ENCODE measurements at regions not wholly inside any gene's neighbourhood (a gene's known extent, or its start where the extent isn't known, plus 50 kb on each side); places are given as distances from the start of the nearest gene placed in this dataset.
"Not testable (repeated sequence)": the region's sequence is repeated elsewhere in the genome, so short reads cannot be mapped to it uniquely, and the experiment has no call there.

DNA sequence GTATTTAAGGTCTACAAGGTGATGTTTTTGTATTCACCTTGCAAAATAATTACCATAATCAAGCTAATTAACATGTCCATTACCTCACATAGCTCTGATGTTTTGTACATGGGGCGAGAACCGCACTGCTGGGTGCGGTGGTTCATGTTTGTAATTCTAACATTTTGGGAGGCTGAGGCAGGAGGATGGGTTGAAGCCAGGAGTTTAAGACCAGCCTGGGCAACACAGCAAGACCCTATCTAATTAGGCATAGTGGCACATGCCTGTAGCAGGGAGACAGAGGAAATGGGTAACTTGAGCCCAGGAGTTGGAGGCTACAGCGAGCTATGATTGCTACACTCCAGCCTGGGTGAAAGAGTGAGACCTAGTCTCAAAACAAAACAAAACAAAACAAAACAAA, 248.2 kb upstream of the NSMCE3 start:
- Histone ChIP-seq H3K27ac (no peak overlapping the region), H3K36me3 (no peaks in the 10 kb centered on the region), H3K4me3 (no peak overlapping the region), H3K9me3 (peaks cover 0 to 3% (median 0%) of the 10 kb centered on the region in 4 donors), H3K27me3 (no peaks in the 10 kb centered on the region), H3K4me1 (no peaks in the 10 kb centered on the region)
- TF ChIP-seq EP300 (IDR thresholded peaks at IDR 0.05), result no peak
- TF ChIP-seq POLR2AphosphoS5 (IDR thresholded peaks at IDR 0.05), result no peak
- TF ChIP-seq POLR2A (IDR thresholded peaks at IDR 0.05), result no peak
- TF ChIP-seq, protein P1, sequence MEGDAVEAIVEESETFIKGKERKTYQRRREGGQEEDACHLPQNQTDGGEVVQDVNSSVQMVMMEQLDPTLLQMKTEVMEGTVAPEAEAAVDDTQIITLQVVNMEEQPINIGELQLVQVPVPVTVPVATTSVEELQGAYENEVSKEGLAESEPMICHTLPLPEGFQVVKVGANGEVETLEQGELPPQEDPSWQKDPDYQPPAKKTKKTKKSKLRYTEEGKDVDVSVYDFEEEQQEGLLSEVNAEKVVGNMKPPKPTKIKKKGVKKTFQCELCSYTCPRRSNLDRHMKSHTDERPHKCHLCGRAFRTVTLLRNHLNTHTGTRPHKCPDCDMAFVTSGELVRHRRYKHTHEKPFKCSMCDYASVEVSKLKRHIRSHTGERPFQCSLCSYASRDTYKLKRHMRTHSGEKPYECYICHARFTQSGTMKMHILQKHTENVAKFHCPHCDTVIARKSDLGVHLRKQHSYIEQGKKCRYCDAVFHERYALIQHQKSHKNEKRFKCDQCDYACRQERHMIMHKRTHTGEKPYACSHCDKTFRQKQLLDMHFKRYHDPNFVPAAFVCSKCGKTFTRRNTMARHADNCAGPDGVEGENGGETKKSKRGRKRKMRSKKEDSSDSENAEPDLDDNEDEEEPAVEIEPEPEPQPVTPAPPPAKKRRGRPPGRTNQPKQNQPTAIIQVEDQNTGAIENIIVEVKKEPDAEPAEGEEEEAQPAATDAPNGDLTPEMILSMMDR (IDR thresholded peaks at IDR 0.05), result no peak
- WGBS, 2 donors, result 95 to 99% methylated on average over 4 of the region's 4 CpGs
- no peak for DNase-seq
- intact Hi-C loops (cut with DNase I), result no loop called here

DNA sequence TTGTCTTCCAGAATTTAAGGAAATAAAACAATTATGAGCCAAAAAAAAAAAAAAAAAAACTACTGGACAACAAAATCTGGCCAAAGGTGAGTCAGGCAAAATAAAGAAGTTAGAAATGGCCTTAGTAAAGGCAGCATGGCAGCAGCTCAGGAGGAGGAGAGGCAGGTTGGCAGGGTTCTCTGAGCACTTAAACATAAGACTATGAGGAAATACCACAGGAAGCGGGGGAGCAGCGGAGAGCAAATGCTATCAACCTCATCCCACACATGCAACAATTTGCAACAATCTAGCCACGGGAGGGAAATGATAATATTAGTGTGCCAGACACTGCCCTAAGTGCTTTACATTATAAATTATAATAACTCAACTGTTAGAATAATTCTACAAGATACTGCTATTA, 247.3 kb upstream of the NSMCE3 start:
- H3K9me3 ChIP-seq, result peaks cover 0 to 3% (median 0%) of the 10 kb centered on the region in 4 donors
- intact Hi-C loops (cut with DNase I), result no loop called here
- H3K36me3 ChIP-seq, result no peaks in the 10 kb centered on the region
- H3K27ac ChIP-seq, result no peak overlapping the region
- H3K27me3 ChIP-seq, result no peaks in the 10 kb centered on the region
- no peak for DNase-seq
- TF ChIP-seq POLR2A (IDR thresholded peaks at IDR 0.05) (no peak), EP300 (IDR thresholded peaks at IDR 0.05) (no peak), POLR2AphosphoS5 (IDR thresholded peaks at IDR 0.05) (no peak)
- TF ChIP-seq, protein P1 (IDR thresholded peaks at IDR 0.05), result no peak
- WGBS, 2 donors, result 77 to 87% methylated on average over 3 of the region's 3 CpGs
- no peak overlapping the region for H3K4me3 ChIP-seq
- H3K4me1 ChIP-seq, result no peaks in the 10 kb centered on the region

DNA sequence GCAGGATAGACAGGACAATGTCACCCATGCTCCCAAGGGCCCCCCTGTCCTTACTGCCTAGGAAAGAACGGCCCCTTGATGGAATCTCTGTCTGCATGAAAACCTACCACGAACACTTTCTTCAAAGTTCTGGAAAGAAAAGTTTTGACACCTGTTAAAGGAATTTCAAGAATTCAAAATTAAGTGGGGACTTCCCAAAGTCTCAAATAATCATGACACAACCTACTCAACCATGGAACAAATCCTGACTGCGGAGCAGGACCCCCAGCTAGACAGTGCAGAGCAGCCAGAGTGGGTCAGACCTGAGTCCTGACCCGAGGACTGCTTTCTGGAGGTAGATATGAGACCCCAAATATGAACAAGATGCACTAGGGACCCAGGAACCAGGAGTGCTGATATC, 245.3 kb upstream of the NSMCE3 start:
- WGBS, 2 donors, result 80 to 90% methylated on average over 4 of the region's 4 CpGs
- Histone ChIP-seq H3K4me1 (no peaks in the 10 kb centered on the region), H3K27ac (no peak overlapping the region), H3K9me3 (peaks cover 0 to 3% (median 0%) of the 10 kb centered on the region in 4 donors), H3K27me3 (no peaks in the 10 kb centered on the region), H3K36me3 (no peaks in the 10 kb centered on the region), H3K4me3 (no peak overlapping the region)
- DNase-seq, result no peak
- intact Hi-C loops (cut with DNase I), result no loop called here
- no peak for TF ChIP-seq EP300 (IDR thresholded peaks at IDR 0.05)
- TF ChIP-seq, protein P1 (IDR thresholded peaks at IDR 0.05), result no peak
- no peak for TF ChIP-seq POLR2AphosphoS5 (IDR thresholded peaks at IDR 0.05)
- no peak for TF ChIP-seq POLR2A (IDR thresholded peaks at IDR 0.05)

DNA sequence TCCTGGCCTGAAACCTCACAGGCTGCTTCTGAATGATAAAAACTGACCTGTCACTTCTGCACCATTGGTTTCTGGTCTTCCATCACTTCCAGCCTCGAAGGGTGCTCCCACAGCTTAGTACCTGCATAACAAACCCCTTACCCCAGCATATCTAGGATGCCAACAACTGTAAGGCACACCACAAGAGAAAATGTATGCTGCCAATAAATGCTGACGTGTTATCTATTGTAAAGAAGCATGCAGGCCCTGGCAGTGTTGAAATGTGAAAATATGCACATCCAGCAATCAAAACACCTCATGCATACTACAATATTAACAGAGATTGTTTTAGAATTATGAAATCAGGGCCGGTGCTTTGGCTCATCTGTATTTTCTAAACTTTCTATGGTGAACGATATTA, 242.0 kb upstream of the NSMCE3 start:
- Histone ChIP-seq H3K4me1 (no peaks in the 10 kb centered on the region), H3K36me3 (no peaks in the 10 kb centered on the region), H3K4me3 (no peak overlapping the region), H3K9me3 (no peaks in the 10 kb centered on the region), H3K27ac (no peak overlapping the region), H3K27me3 (no peaks in the 10 kb centered on the region)
- no peak for DNase-seq
- TF ChIP-seq EP300 (IDR thresholded peaks at IDR 0.05) (no peak), POLR2AphosphoS5 (IDR thresholded peaks at IDR 0.05) (no peak), POLR2A (IDR thresholded peaks at IDR 0.05) (no peak)
- TF ChIP-seq, protein P1 (IDR thresholded peaks at IDR 0.05), result no peak
- WGBS, 2 donors, result 82 to 83% methylated on average over 4 of the region's 4 CpGs
- intact Hi-C loops (cut with DNase I), result no loop called here

DNA sequence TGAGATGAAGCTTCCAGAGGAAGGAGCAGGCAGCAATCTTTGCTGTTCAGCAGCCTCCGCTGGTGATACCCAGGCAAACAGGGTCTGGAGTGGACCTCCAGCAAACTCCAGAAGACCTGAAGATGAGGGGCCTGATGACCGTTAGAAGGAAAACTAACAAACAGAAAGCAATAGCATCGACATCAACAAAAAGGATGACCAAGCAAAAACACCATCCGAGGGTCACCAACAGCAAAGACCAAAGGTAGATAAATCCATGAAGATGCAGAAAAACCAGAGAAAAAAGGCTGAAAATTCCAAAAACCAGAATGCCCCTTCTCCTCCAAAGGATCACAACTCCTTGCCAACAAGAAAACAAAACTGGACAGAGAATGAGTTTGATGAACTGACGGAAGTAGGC, 235.9 kb upstream of the NSMCE3 start:
- H3K36me3 ChIP-seq; DNase-seq; H3K9me3 ChIP-seq; intact Hi-C loops (cut with DNase I); H3K4me1 ChIP-seq; H3K4me3 ChIP-seq; H3K27ac ChIP-seq; H3K27me3 ChIP-seq: not testable (repeated sequence)
- WGBS, 2 donors, result 94 to 96% methylated on average over 5 of the region's 5 CpGs

All from sigmoid colon (tissue), 6 donors.